Forelimb muscle (tissue), 1 donor: ENCODE measurements at regions not wholly inside any gene's neighbourhood (a gene's known extent, or its start where the extent isn't known, plus 50 kb on each side); places are given as distances from the start of the nearest gene placed in this dataset.

Source experiments
- DNase-seq: peaks from one replicate; pipeline ENCODE4 v3.0.0-alpha.2; 2013; ENCODE audit warnings: low read depth

GRCh38 chr15:36335659-36336058 is 243.8 kb upstream of the CDIN1 start:
- no peak for DNase-seq

- DNase-seq, result no peak
Observed at GRCh38 chr15:36344887-36345286, 234.5 kb upstream of the CDIN1 start.

- no peak for DNase-seq
Observed at GRCh38 chr15:36347272-36347858, 232.1 kb upstream of the CDIN1 start.

- DNase-seq, result no peak
Observed at GRCh38 chr15:36356466-36356865, 223.0 kb upstream of the CDIN1 start.

- DNase-seq, result no peak
Observed at GRCh38 chr15:36356978-36357601, 222.3 kb upstream of the CDIN1 start.

- DNase-seq, result no peak
Observed at GRCh38 chr15:36358094-36358493, 221.3 kb upstream of the CDIN1 start.

- no peak for DNase-seq
Observed at GRCh38 chr15:36358523-36358922, 220.9 kb upstream of the CDIN1 start.

- no peak for DNase-seq
Observed at GRCh38 chr15:36359286-36359685, 220.1 kb upstream of the CDIN1 start.

- DNase-seq, result no peak
Observed at GRCh38 chr15:36361351-36361870, 218.0 kb upstream of the CDIN1 start.

- DNase-seq, result no peak
Observed at GRCh38 chr15:36362509-36362915, 216.9 kb upstream of the CDIN1 start.

GRCh38 chr15:36363335-36363734 is 216.1 kb upstream of the CDIN1 start:
- DNase-seq, result no peak

GRCh38 chr15:36364377-36364776 is 215.0 kb upstream of the CDIN1 start:
- DNase-seq, result no peak

- DNase-seq, result no peak
Observed at GRCh38 chr15:36365963-36366362, 213.5 kb upstream of the CDIN1 start.

GRCh38 chr15:36370051-36370730 is 209.2 kb upstream of the CDIN1 start:
- DNase-seq, result no peak

GRCh38 chr15:36370731-36371112 is 208.7 kb upstream of the CDIN1 start:
- DNase-seq, result no peak

GRCh38 chr15:36371509-36371908 is 207.9 kb upstream of the CDIN1 start:
- no peak for DNase-seq

GRCh38 chr15:36372968-36373367 is 206.5 kb upstream of the CDIN1 start:
- no peak for DNase-seq

GRCh38 chr15:36373550-36373949 is 205.9 kb upstream of the CDIN1 start:
- no peak for DNase-seq

- DNase-seq, result no peak
Observed at GRCh38 chr15:36389107-36389506, 190.3 kb upstream of the CDIN1 start.

- no peak for DNase-seq
Observed at GRCh38 chr15:36390491-36390890, 188.9 kb upstream of the CDIN1 start.

- no peak for DNase-seq
Observed at GRCh38 chr15:36392676-36393266, 186.7 kb upstream of the CDIN1 start.

GRCh38 chr15:36398212-36398611 is 181.2 kb upstream of the CDIN1 start:
- DNase-seq, result no peak

GRCh38 chr15:36399276-36399675 is 180.2 kb upstream of the CDIN1 start:
- DNase-seq, result no peak
